ENCODE measurements at regions not wholly inside any gene's neighbourhood (a gene's known extent, or its start where the extent isn't known, plus 50 kb on each side); places are given as distances from the start of the nearest gene placed in this dataset.
A peak's percentile ranks its signal among the peaks of the same experiment; 100 is the strongest.

- no peak overlapping the region for H3K4me3 ChIP-seq (ENCODE audit: low read depth, low read length)
- TF ChIP-seq MAX (IDR thresholded peaks at IDR 0.05; ENCODE audit: low read depth, low read length) (no peak), CTCF (IDR thresholded peaks at IDR 0.05; ENCODE audit: low read depth, low read length) (no peak), MYC (IDR thresholded peaks at IDR 0.05; ENCODE audit: low read depth, low read length) (no peak), POLR2A (IDR thresholded peaks at IDR 0.05; ENCODE audit: extremely low read depth, insufficient read length) (no peak)
- no peak for DNase-seq (ENCODE audit: low read depth)
These were observed 98.4 kb upstream of the TARDBP start for GRCh38 chr1:10914056-10914455.

- H3K4me3 ChIP-seq (ENCODE audit: low read depth, low read length), result no peak overlapping the region
- DNase-seq (ENCODE audit: low read depth), result no peak
- TF ChIP-seq CTCF (IDR thresholded peaks at IDR 0.05; ENCODE audit: low read depth, low read length) (no peak), MYC (IDR thresholded peaks at IDR 0.05; ENCODE audit: low read depth, low read length) (no peak), MAX (IDR thresholded peaks at IDR 0.05; ENCODE audit: low read depth, low read length) (no peak), POLR2A (IDR thresholded peaks at IDR 0.05; ENCODE audit: extremely low read depth, insufficient read length) (no peak)
These were observed 96.9 kb upstream of the TARDBP start for GRCh38 chr1:10915594-10915993.

- TF ChIP-seq CTCF (IDR thresholded peaks at IDR 0.05; ENCODE audit: low read depth, low read length) (no peak), MAX (IDR thresholded peaks at IDR 0.05; ENCODE audit: low read depth, low read length) (no peak), MYC (IDR thresholded peaks at IDR 0.05; ENCODE audit: low read depth, low read length) (no peak), POLR2A (IDR thresholded peaks at IDR 0.05; ENCODE audit: extremely low read depth, insufficient read length) (no peak)
- no peak overlapping the region for H3K4me3 ChIP-seq (ENCODE audit: low read depth, low read length)
- no peak for DNase-seq (ENCODE audit: low read depth)
These were observed 96.1 kb upstream of the TARDBP start for GRCh38 chr1:10916311-10916710.

- TF ChIP-seq MYC (IDR thresholded peaks at IDR 0.05; ENCODE audit: low read depth, low read length) (no peak), CTCF (IDR thresholded peaks at IDR 0.05; ENCODE audit: low read depth, low read length) (no peak), POLR2A (IDR thresholded peaks at IDR 0.05; ENCODE audit: extremely low read depth, insufficient read length) (no peak), MAX (IDR thresholded peaks at IDR 0.05; ENCODE audit: low read depth, low read length) (no peak)
- no peak for DNase-seq (ENCODE audit: low read depth)
- no peak overlapping the region for H3K4me3 ChIP-seq (ENCODE audit: low read depth, low read length)
These were observed 95.5 kb upstream of the TARDBP start for GRCh38 chr1:10916991-10917390.

- DNase-seq (ENCODE audit: low read depth), result peak; percentile 45
These were observed 94.7 kb upstream of the TARDBP start for GRCh38 chr1:10917513-10918454.

More at GRCh38 chr1:10917513-10918454, 94.7 kb upstream of the TARDBP start:
- no peak overlapping the region for H3K4me3 ChIP-seq (ENCODE audit: low read depth, low read length)
- no peak for TF ChIP-seq MYC (IDR thresholded peaks at IDR 0.05; ENCODE audit: low read depth, low read length)
- no peak for TF ChIP-seq MAX (IDR thresholded peaks at IDR 0.05; ENCODE audit: low read depth, low read length)
- no peak for TF ChIP-seq POLR2A (IDR thresholded peaks at IDR 0.05; ENCODE audit: extremely low read depth, insufficient read length)
- TF ChIP-seq CTCF (IDR thresholded peaks at IDR 0.05; ENCODE audit: low read depth, low read length), result no peak

Measured in NB4 (cell line).